Erythroblast (primary cell): ENCODE measurements at regions not wholly inside any gene's neighbourhood (a gene's known extent, or its start where the extent isn't known, plus 50 kb on each side); places are given as distances from the start of the nearest gene placed in this dataset.

Experiments used
- GATA1 ChIP-seq: IDR thresholded peaks from 2 replicates; pipeline ENCODE4 v1.6.1; 2011; ENCODE audit warnings: low read depth, mild to moderate bottlenecking, control low read depth, low read length, moderate library complexity
- POLR2A ChIP-seq: IDR thresholded peaks from 2 replicates; pipeline ENCODE4 v1.6.1; 2011; ENCODE audit warnings: mild to moderate bottlenecking, low read length

- TF ChIP-seq POLR2A: no peak
- no peak for TF ChIP-seq GATA1
Observed at GRCh38 chr11:43135966-43136534, 175.7 kb upstream of the API5 start.
